ENCODE measurements at regions not wholly inside any gene's neighbourhood (a gene's known extent, or its start where the extent isn't known, plus 50 kb on each side); places are given as distances from the start of the nearest gene placed in this dataset.
A peak's percentile ranks its signal among the peaks of the same experiment; 100 is the strongest.

GRCh38 chr17:77421630-77421972, 280.8 kb downstream of the SEC14L1 start:
- no peak for ATAC-seq
- TF ChIP-seq NR2C2 (CRISPR knock-in tag; IDR thresholded peaks at IDR 0.05), result no peak
- TF ChIP-seq SP1 (CRISPR knock-in tag; conservative IDR thresholded peaks at IDR 0.05), result no peak
- TF ChIP-seq NFYB (CRISPR knock-in tag; conservative IDR thresholded peaks at IDR 0.05; ENCODE audit: low read depth), result no peak
- no peak for TF ChIP-seq SMAD4 (CRISPR knock-in tag; IDR thresholded peaks at IDR 0.05)
- TF ChIP-seq GABPB1 (CRISPR knock-in tag; IDR thresholded peaks at IDR 0.05), result no peak
- TF ChIP-seq ZSCAN18 (CRISPR knock-in tag; IDR thresholded peaks at IDR 0.05), result no peak
- ChIA-PET CTCF (interaction anchor here (0.8 to 5.2 kb wide), 13 partner anchors 8 to 333 kb away, joined by 3 to 93 read pairs (median 6); no protein-coding TSS in a partner anchor), POLR2A (interaction anchor here (0.6 to 1.3 kb wide), 2 partner anchors 50 to 62 kb away, joined by 3 read pairs; no protein-coding TSS in a partner anchor)
- H3K4me3 Mint-ChIP-seq, result peak overlapping the region; percentile 48
- H3K9me3 Mint-ChIP-seq, result no peaks in the 10 kb centered on the region
- DNase-seq (ENCODE audit: low spot score), result no peak
- peak overlapping the region; percentile 99 for H3K27ac Mint-ChIP-seq
- no peaks in the 10 kb centered on the region for H3K36me3 Mint-ChIP-seq
- peaks cover 71% of the 10 kb centered on the region for H3K4me1 Mint-ChIP-seq
- no peaks in the 10 kb centered on the region; the same call in 1 of the 2 replicates for H3K27me3 Mint-ChIP-seq (ENCODE audit: low read depth)

DNA sequence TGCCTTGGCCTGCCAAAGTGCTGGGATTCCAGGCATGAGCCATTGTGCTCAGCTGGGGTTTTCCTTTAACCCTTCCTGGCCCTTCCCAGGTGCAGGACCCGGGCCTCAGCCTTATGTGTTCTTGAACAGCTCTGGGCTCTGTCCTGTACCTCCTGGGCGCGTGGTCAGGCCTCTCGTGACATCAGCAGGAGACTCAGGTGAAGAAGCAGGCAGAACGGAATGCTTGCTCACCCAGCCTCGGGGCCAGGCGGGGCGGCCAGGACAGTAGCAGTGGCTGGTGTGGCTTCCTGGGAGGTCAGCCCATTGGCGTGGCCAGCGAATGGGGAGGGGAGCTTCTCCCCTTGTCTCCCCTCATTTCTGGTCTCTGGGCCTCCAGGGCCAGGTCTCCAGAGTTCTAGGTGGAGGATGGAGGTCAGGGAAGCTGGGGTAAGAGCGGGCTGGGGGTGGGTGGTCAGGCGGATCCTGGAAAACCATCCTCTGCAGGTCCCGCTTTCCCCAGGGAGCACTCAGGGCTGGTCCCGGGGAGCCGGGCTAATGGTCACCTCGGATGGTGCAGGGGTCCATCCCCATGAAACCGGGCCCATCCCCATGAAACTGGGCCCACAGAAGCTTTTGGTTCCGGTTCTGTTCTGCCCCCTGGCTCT, 281.5 kb downstream of the SEC14L1 start:
- TF ChIP-seq FOXP1 (CRISPR knock-in tag; IDR thresholded peaks at IDR 0.05; ENCODE audit: borderline replicate concordance) (0 out of 2 replicates have a peak, but pooled peaks have one; percentile 18), CREM (CRISPR knock-in tag; IDR thresholded peaks at IDR 0.05) (no peak)
- Mint-ChIP-seq H3K27ac (peak overlapping the region; percentile 63), H3K4me1 (peaks cover 75% of the 10 kb centered on the region), H3K4me3 (no peak overlapping the region), H3K36me3 (no peaks in the 10 kb centered on the region), H3K9me3 (no peaks in the 10 kb centered on the region), H3K27me3 (ENCODE audit: low read depth) (no peaks in the 10 kb centered on the region; the same call in 1 of the 2 replicates)
- CTCF ChIA-PET, result interaction anchor here (1.4 to 5.2 kb wide), 7 partner anchors 8 to 90 kb away, joined by 3 to 93 read pairs (median 8); no protein-coding TSS in a partner anchor
- ATAC-seq (no peak), DNase-seq (ENCODE audit: low spot score) (no peak)
- POLR2A ChIA-PET, result no interaction called here

DNA sequence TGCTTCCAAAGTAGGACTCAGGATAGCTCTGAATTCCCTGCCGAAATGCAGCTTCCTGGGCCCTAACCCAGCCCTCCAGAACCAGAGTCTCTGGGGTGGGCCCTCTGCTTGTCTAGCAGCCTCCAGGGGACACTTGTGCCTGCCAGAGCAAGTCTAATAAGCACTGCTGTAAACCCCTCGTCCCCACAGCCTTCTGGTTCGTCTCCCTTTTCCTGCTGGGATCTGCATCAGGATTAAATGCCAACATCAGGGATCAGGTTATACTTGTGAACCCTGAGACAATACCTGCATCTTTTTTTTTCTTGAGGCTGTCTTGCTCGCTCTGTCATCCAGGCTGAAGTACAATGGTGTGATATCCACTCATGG, 282.0 kb downstream of the SEC14L1 start:
- Mint-ChIP-seq H3K27me3 (ENCODE audit: low read depth) (no peaks in the 10 kb centered on the region; the same call in 1 of the 2 replicates), H3K36me3 (no peaks in the 10 kb centered on the region), H3K27ac (peak overlapping the region; percentile 60; the same call in 1 of the 2 replicates), H3K4me1 (peaks cover 74% of the 10 kb centered on the region), H3K9me3 (no peaks in the 10 kb centered on the region), H3K4me3 (no peak overlapping the region)
- no peak for ATAC-seq
- TF ChIP-seq, protein P1, sequence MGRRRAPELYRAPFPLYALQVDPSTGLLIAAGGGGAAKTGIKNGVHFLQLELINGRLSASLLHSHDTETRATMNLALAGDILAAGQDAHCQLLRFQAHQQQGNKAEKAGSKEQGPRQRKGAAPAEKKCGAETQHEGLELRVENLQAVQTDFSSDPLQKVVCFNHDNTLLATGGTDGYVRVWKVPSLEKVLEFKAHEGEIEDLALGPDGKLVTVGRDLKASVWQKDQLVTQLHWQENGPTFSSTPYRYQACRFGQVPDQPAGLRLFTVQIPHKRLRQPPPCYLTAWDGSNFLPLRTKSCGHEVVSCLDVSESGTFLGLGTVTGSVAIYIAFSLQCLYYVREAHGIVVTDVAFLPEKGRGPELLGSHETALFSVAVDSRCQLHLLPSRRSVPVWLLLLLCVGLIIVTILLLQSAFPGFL (CRISPR knock-in tag; IDR thresholded peaks at IDR 0.05; ENCODE audit: borderline replicate concordance), result no peak
- no peak for TF ChIP-seq CREM (CRISPR knock-in tag; IDR thresholded peaks at IDR 0.05)
- no peak for TF ChIP-seq GRHL2 (CRISPR knock-in tag; IDR thresholded peaks at IDR 0.05; ENCODE audit: insufficient replicate concordance, severe bottlenecking)
- no peak for TF ChIP-seq JAZF1 (CRISPR knock-in tag; IDR thresholded peaks at IDR 0.05)
- TF ChIP-seq, protein P2, sequence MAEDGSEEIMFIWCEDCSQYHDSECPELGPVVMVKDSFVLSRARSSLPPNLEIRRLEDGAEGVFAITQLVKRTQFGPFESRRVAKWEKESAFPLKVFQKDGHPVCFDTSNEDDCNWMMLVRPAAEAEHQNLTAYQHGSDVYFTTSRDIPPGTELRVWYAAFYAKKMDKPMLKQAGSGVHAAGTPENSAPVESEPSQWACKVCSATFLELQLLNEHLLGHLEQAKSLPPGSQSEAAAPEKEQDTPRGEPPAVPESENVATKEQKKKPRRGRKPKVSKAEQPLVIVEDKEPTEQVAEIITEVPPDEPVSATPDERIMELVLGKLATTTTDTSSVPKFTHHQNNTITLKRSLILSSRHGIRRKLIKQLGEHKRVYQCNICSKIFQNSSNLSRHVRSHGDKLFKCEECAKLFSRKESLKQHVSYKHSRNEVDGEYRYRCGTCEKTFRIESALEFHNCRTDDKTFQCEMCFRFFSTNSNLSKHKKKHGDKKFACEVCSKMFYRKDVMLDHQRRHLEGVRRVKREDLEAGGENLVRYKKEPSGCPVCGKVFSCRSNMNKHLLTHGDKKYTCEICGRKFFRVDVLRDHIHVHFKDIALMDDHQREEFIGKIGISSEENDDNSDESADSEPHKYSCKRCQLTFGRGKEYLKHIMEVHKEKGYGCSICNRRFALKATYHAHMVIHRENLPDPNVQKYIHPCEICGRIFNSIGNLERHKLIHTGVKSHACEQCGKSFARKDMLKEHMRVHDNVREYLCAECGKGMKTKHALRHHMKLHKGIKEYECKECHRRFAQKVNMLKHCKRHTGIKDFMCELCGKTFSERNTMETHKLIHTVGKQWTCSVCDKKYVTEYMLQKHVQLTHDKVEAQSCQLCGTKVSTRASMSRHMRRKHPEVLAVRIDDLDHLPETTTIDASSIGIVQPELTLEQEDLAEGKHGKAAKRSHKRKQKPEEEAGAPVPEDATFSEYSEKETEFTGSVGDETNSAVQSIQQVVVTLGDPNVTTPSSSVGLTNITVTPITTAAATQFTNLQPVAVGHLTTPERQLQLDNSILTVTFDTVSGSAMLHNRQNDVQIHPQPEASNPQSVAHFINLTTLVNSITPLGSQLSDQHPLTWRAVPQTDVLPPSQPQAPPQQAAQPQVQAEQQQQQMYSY (CRISPR knock-in tag; IDR thresholded peaks at IDR 0.05), result no peak
- no peak for TF ChIP-seq ZBTB43 (CRISPR knock-in tag; IDR thresholded peaks at IDR 0.05)
- TF ChIP-seq KAT7 (CRISPR knock-in tag; IDR thresholded peaks at IDR 0.05; ENCODE audit: borderline replicate concordance), result no peak
- POLR2A ChIA-PET, result no interaction called here
- CTCF ChIA-PET, result interaction anchor here (3.6 kb wide), 1 partner anchor 22 kb away, joined by 20 read pairs; no protein-coding TSS in a partner anchor
- no peak for DNase-seq (ENCODE audit: low spot score)

Data from WTC11 (cell line).